Adrenal gland (tissue), 9 donors: ENCODE measurements at regions not wholly inside any gene's neighbourhood (a gene's known extent, or its start where the extent isn't known, plus 50 kb on each side); places are given as distances from the start of the nearest gene placed in this dataset.
"Not testable (repeated sequence)": the region's sequence is repeated elsewhere in the genome, so short reads cannot be mapped to it uniquely, and the experiment has no call there.

Experiments used
- DNase-seq, 7 donors: peaks; one replicate each; pipeline ENCODE4 v3.0.0-alpha.2; 2019 to 2020
- H3K27ac ChIP-seq, 5 donors: fragments of 200-600 bp; sonication (generic) in 4 of 5; 1 replicate in 3 of 5; 2 replicates in 2 of 5; pipeline versions ENCODE4 v1.5.1 to v1.8.0; 2016 to 2020; ENCODE audit warnings: mild to moderate bottlenecking in 1 of 5
- H3K27me3 ChIP-seq: fragments of 200-600 bp; 2 replicates; pipeline ENCODE4 v1.8.0; 2021
- H3K36me3 ChIP-seq, 2 donors: fragments of 200-600 bp; replicated peaks in 1 of 2; 1 replicate in 1 of 2; 2 replicates in 1 of 2; pipeline versions ENCODE4 v1.5.1 to v1.8.0; 2018 to 2022
- H3K4me1 ChIP-seq, 2 donors: fragments of 200-600 bp; replicated peaks in 1 of 2; 1 replicate in 1 of 2; 2 replicates in 1 of 2; pipeline versions ENCODE4 v1.5.1 to v1.8.0; 2018 to 2021
- H3K4me3 ChIP-seq, 4 donors: fragments of 200-600 bp; sonication (generic) in 3 of 4; one replicate each; pipeline ENCODE4 v1.5.1; 2016 to 2018
- H3K9me3 ChIP-seq, 3 donors: fragments of 200-600 bp; sonication (generic) in 1 of 3; replicated peaks in 1 of 3; 1 replicate in 2 of 3; 2 replicates in 1 of 3; pipeline versions ENCODE4 v1.5.1 to v1.8.0; 2016 to 2021
- CTCF ChIP-seq, 6 experiments: fragments of 450-650 bp in 4 of 6; fragments of 200-600 bp in 2 of 6; sonication (generic) in 1 of 6; IDR thresholded peaks; 1 replicate in 5 of 6; 2 replicates in 1 of 6; pipeline versions ENCODE4 v1.5.1 to v1.8.0; 2016 to 2021; ENCODE audit warnings: antibody characterized with exemption in 6 of 6, mild to moderate bottlenecking in 2 of 6, moderate library complexity in 1 of 6
- WGBS, 4 donors: extraction: QIAGEN DNeasy Blood & Tissue Kit in 2 of 4; methylation state at CpG; one replicate each; pipeline versions ENCODE4 v1.1.5 to v1.1.7; 2013 to 2017; 5-methylcytosine and 5-hydroxymethylcytosine counted together
- intact Hi-C, 2 donors: fragments of 100-400 bp; cut with DNase I; formaldehyde crosslinking; loops; one replicate each; pipeline versions ENCODE4 v1.14.1 to v1.15.0; 2022 to 2023
- donor health status: healthy with polysubstance abuse.
- donor health status: Bipolar disorder and iron deficiency.
- donor health status: DM: yes; HTN: yes; CAD: no.
- donor health status: DM: no; HTN: no; CAD: no.
- donor health status: DM: no; HTN: no; CAD: no.

GRCh38 chr1:223920805-223921204 lies 75.1 kb upstream of the TP53BP2 start:
- H3K36me3 ChIP-seq, H3K27ac ChIP-seq, H3K4me3 ChIP-seq, H3K27me3 ChIP-seq, H3K9me3 ChIP-seq, H3K4me1 ChIP-seq, intact Hi-C loops: not testable (repeated sequence)
- DNase-seq = peak; percentile 19 to 70 (median 32)
- TF ChIP-seq CTCF (IDR thresholded peaks at IDR 0.05) = peak in 3 of 6 experiments; percentile 15 to 17 (median 15)
- 79 to 87% (median 85%) methylated on average over 1 of the region's 4 CpGs for WGBS, 4 donors

GRCh38 chr1:223915476-223915875 lies 69.7 kb upstream of the TP53BP2 start:
- DNase-seq, H3K27me3 ChIP-seq, H3K9me3 ChIP-seq, H3K27ac ChIP-seq, intact Hi-C loops, H3K4me1 ChIP-seq, H3K4me3 ChIP-seq, H3K36me3 ChIP-seq: not testable (repeated sequence)
- WGBS, 4 donors = 25 to 52% methylated on average over 1 to 2 of the region's 2 CpGs; no CpG with 5 or more reads in 2 of the 4 donors

- H3K36me3 ChIP-seq, DNase-seq, H3K27me3 ChIP-seq, H3K4me1 ChIP-seq, H3K27ac ChIP-seq, H3K9me3 ChIP-seq, H3K4me3 ChIP-seq, intact Hi-C loops: not testable (repeated sequence)
- 34 to 76% (median 68%) methylated on average over 2 of the region's 2 CpGs for WGBS, 4 donors
Measured at GRCh38 chr1:223913715-223914114, 68.0 kb upstream of the TP53BP2 start.

GRCh38 chr1:223907943-223908587 lies 62.3 kb upstream of the TP53BP2 start:
- H3K4me1 ChIP-seq, H3K36me3 ChIP-seq, H3K4me3 ChIP-seq, intact Hi-C loops, H3K9me3 ChIP-seq, H3K27me3 ChIP-seq, H3K27ac ChIP-seq: not testable (repeated sequence)
- WGBS, 4 donors = 0 to 11% (median 5%) methylated on average over 1 to 3 of the region's 4 CpGs; no CpG with 5 or more reads in 1 of the 4 donors
- peak in 4 of 6 experiments; percentile 15 to 45 (median 32) for TF ChIP-seq CTCF (IDR thresholded peaks at IDR 0.05)
- DNase-seq = peak in 2 of 7 donors; percentile 10 to 19

- H3K4me1 ChIP-seq, DNase-seq, H3K27ac ChIP-seq, H3K4me3 ChIP-seq, intact Hi-C loops, H3K36me3 ChIP-seq, H3K9me3 ChIP-seq, H3K27me3 ChIP-seq: not testable (repeated sequence)
- WGBS, 4 donors = no CpG with 5 or more reads among the region's 1 CpG
Measured at GRCh38 chr1:223903221-223903620, 57.5 kb upstream of the TP53BP2 start.

GRCh38 chr1:223899775-223900174 lies 54.0 kb upstream of the TP53BP2 start:
- H3K27me3 ChIP-seq, DNase-seq, H3K9me3 ChIP-seq, intact Hi-C loops, H3K36me3 ChIP-seq, H3K27ac ChIP-seq, H3K4me1 ChIP-seq, H3K4me3 ChIP-seq: not testable (repeated sequence)
- 64 to 66% (median 64%) methylated on average over 6 of the region's 6 CpGs for WGBS, 4 donors

GRCh38 chr1:223897097-223897496 lies 51.4 kb upstream of the TP53BP2 start:
- H3K27ac ChIP-seq, H3K9me3 ChIP-seq, H3K36me3 ChIP-seq, H3K4me3 ChIP-seq, DNase-seq, intact Hi-C loops, H3K27me3 ChIP-seq, H3K4me1 ChIP-seq: not testable (repeated sequence)
- 60 to 71% methylated on average over 2 to 3 of the region's 4 CpGs; no CpG with 5 or more reads in 2 of the 4 donors for WGBS, 4 donors

GRCh38 chr1:223895950-223896349 lies 50.2 kb upstream of the TP53BP2 start:
- DNase-seq, H3K27ac ChIP-seq, H3K36me3 ChIP-seq, H3K4me3 ChIP-seq, intact Hi-C loops, H3K27me3 ChIP-seq, H3K9me3 ChIP-seq, H3K4me1 ChIP-seq: not testable (repeated sequence)
- 79 to 87% (median 84%) methylated on average over 4 to 7 of the region's 7 CpGs for WGBS, 4 donors
